PFSK-1 (cell line): ENCODE measurements at regions not wholly inside any gene's neighbourhood (a gene's known extent, or its start where the extent isn't known, plus 50 kb on each side); places are given as distances from the start of the nearest gene placed in this dataset.

ENCODE experiments used
- FOXP2 ChIP-seq: optimal IDR thresholded peaks from 2 replicates; pipeline ENCODE3; 2011; ENCODE audit warnings: borderline replicate concordance, control low read depth, inconsistent platforms; ENCODE audit not compliant: insufficient read depth; ENCODE audit errors: extremely low read length, extremely low read depth
- POLR2AphosphoS5 ChIP-seq: IDR thresholded peaks from 2 replicates; pipeline ENCODE4 v1.6.1; 2012; ENCODE audit warnings: low read depth, mild to moderate bottlenecking, control low read depth, low read length, moderate library complexity
- REST ChIP-seq, 2 experiments: IDR thresholded peaks; 2 replicates each; pipeline versions ENCODE4 v1.6.1 to v1.8.0; 2011 to 2012; ENCODE audit warnings: low read depth in 2 of 2, low read length in 2 of 2, control low read depth in 1 of 2, inconsistent platforms in 1 of 2, mild to moderate bottlenecking in 1 of 2, moderate library complexity in 1 of 2; ENCODE audit not compliant: insufficient read depth in 1 of 2
- SIN3A ChIP-seq: IDR thresholded peaks from 2 replicates; pipeline ENCODE4 v1.6.1; 2012; ENCODE audit warnings: mild to moderate bottlenecking, low read length, moderate library complexity, borderline replicate concordance; ENCODE audit not compliant: insufficient read depth
- TAF1 ChIP-seq: IDR thresholded peaks from 2 replicates; pipeline ENCODE4 v1.6.1; 2012; ENCODE audit warnings: low read length, control low read depth, borderline replicate concordance; ENCODE audit not compliant: insufficient read depth

DNA sequence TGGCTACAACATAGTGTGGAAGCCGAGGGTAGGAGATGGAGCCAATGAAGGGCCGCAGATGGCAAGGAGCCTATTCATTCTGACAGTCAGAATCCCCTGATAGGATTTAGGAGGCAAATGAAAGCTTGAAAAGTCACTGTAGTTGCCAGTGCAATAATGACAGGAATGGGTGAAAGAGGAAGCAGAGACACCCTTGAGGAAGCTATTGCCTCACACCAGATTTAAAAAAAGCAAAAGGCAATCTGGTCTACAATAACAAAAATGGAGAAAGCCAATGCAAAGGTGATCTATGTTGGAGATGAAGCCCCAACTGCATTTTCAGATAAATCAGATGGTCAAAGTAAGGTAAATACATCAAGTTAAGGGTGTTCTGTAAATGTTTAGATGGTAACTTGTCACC lies 158.5 kb downstream of the TUBA3C start:
- TF ChIP-seq REST (IDR thresholded peaks at IDR 0.05; ENCODE audit: insufficient read depth in 1 of 2, low read depth in 2 of 2, low read length in 2 of 2): no peak
- TF ChIP-seq POLR2AphosphoS5: no peak
- TF ChIP-seq FOXP2: no peak
- TF ChIP-seq TAF1: no peak
- no peak for TF ChIP-seq SIN3A

GRCh38 chr13:19020988-19021387 lies 160.6 kb downstream of the TUBA3C start:
- no peak for TF ChIP-seq POLR2AphosphoS5
- no peak for TF ChIP-seq FOXP2
- no peak for TF ChIP-seq SIN3A

GRCh38 chr13:18998389-18998788 lies 183.2 kb downstream of the TUBA3C start:
- no peak for TF ChIP-seq TAF1
- no peak for TF ChIP-seq POLR2AphosphoS5
- no peak for TF ChIP-seq FOXP2
- no peak for TF ChIP-seq REST (IDR thresholded peaks at IDR 0.05; ENCODE audit: insufficient read depth in 1 of 2, low read depth in 2 of 2, low read length in 2 of 2)
- no peak for TF ChIP-seq SIN3A

- TF ChIP-seq POLR2AphosphoS5 (no peak), SIN3A (no peak), TAF1 (no peak), FOXP2 (no peak), REST (IDR thresholded peaks at IDR 0.05; ENCODE audit: insufficient read depth in 1 of 2, low read depth in 2 of 2, low read length in 2 of 2) (no peak)
Observed at GRCh38 chr13:18996627-18997051, 185.0 kb downstream of the TUBA3C start.

DNA sequence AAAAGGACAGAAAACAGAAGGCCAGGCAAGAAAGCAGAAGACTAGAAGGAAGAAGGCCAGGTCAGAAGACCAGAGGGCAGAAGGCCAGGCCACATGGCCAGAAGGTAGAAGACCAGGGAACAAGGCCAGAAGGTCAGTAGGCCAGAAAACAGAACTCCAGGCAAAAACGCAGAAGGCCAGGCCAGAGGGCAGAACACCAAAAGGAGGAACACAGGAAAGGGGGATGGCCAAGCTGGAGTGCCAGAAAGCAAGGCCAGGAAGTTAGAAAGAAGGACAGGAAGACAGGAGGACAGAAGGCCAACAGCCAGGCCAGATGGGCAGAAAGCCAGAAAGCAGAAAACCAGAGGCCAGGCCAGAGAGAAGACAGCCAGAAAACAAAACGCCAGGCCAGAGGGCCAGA lies 185.4 kb downstream of the TUBA3C start:
- TF ChIP-seq TAF1: no peak
- no peak for TF ChIP-seq FOXP2
- TF ChIP-seq SIN3A: no peak
- TF ChIP-seq REST (IDR thresholded peaks at IDR 0.05; ENCODE audit: insufficient read depth in 1 of 2, low read depth in 2 of 2, low read length in 2 of 2): no peak
- no peak for TF ChIP-seq POLR2AphosphoS5
